NCI-H2081 treated with DMSO at 0.1 percent for 48 hours (cell line): ENCODE measurements at regions not wholly inside any gene's neighbourhood (a gene's known extent, or its start where the extent isn't known, plus 50 kb on each side); places are given as distances from the start of the nearest gene placed in this dataset.
A peak's percentile ranks its signal among the peaks of the same experiment; 100 is the strongest.
"Not testable (repeated sequence)": the region's sequence is repeated elsewhere in the genome, so short reads cannot be mapped to it uniquely, and the experiment has no call there.

Experiments
- DNase-seq: peaks from one replicate; lab custom pipeline; 2025; lab: John Stamatoyannopoulos, UW

DNA sequence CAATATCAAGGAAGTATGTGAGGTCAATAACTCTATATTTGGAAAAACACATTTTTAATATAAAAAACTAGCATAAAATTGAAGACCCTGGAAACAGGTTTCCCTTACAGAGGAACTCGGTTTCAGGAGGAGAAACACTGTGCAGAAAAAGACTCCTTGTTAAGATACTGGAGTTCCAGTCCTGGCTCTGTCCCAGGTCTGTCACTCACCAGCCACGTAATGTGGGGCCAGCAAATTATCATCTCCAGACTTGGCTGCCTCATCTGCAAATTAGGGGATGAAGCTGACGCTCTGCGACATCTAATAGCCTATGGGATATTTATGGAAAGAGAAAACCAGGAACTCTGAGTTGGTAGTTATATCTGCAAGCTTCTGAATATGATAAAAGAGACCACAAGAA lies 702.7 kb downstream of the EPHA7 start:
- DNase-seq: no peak

DNA sequence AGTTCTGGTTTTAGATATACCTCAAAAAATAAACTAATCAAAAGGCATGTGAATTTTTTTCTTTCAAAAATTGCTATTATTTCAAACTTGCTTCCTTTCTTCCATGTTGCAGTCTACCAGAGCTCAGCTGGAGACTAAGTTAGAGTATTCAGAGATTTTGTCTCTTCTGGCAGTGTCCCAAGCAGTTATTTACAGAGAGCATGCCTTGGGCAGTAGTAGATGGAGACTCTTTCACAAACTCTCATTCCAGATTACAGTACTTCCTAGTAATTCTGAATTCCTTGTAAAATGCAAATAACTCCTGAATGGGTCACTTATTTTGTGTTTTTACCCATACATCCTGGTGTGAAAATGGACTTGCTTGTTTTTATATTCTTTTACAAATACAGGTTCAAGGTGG lies 703.4 kb downstream of the EPHA7 start:
- no peak for DNase-seq

DNA sequence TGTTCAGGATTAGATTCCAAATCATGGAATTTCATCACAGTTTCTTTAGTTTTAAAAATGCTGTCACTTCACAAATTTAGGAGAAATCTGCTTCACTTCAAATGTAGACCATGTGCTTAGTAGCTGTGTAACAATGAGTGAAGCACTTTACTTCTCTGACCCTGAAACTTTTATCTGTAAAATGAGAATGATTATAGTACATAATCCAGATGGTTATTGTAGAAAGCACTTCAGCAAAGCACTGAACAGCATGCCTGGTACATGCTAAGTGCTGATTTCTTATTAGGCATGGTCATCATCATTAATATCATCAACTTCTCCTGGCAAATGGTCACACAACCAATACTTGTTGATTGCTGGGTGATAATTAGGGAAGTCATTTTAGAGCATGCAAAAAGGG lies 705.0 kb downstream of the EPHA7 start:
- no peak for DNase-seq

DNA sequence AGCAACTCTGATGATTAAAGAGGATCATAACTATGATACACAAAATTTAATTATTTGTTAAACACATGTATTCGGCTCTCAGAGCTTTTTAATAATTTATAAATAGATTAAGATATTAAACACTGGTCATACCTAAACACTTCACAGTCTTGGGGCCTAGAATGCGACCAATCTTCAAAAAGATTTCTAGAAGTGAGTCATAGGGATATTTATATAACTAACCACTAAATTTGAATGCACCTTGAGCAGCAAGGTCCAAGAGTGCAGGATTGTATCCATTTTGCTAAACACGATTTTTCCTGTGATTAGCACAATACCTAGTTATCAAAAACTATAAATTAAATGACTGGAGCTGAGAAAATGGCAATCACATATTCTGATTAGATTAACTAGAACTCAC lies 709.3 kb downstream of the EPHA7 start:
- DNase-seq: no peak

DNA sequence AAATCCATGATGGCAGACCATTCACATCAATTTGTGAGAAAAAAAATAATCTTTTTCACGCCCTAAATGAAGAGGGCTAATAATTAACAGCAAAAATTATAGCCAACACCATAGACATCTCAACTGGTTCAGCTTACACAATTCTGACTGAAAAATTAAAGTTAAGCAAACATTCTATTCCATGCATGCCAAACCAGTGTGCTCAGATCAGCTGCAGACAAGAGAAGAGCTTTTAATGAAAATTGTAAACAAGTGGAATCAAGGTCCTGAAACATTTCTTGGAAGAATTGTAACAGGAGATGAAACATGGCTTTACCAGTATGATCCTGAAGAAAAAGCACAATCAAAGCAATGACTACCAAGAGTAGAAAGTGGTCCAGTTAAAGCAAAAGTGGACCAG lies 710.4 kb downstream of the EPHA7 start:
- no peak for DNase-seq

DNA sequence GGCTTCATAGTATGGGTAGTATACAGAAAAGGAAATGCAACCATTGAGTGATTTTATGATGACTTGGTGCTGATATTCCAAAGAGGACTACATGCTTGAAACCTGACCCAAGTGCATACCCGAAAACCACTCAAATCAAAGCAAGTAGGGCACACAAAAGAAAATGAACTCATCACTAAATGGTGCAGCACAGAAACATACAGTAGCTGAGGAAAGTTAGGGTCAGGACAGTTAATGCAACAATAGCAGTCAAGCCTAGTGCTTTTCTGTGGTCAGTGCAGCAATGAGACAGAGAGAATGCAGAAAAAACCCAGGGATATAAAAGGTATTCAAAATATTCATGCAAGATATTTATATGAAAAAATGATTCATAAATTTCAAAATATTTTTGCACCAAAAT lies 711.1 kb downstream of the EPHA7 start:
- DNase-seq: no peak

DNA sequence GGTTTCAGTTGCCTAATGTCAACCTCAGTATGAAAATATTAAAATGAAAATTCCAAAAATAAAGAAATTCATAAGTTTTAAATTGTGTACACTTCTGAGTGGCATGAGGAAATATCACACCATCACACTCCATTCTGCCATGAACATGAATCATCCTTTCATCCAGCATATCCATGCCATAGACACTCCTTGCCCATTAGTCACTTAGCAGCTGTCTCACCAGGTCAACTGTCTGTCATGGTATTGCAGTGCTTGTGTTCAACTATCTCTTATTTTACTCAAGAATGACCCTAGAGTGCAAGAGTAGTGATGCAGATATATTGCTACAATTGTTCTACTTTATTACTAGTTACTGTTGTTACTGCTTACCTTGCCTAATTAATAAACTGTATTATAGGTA lies 712.4 kb downstream of the EPHA7 start:
- DNase-seq: no peak

DNA sequence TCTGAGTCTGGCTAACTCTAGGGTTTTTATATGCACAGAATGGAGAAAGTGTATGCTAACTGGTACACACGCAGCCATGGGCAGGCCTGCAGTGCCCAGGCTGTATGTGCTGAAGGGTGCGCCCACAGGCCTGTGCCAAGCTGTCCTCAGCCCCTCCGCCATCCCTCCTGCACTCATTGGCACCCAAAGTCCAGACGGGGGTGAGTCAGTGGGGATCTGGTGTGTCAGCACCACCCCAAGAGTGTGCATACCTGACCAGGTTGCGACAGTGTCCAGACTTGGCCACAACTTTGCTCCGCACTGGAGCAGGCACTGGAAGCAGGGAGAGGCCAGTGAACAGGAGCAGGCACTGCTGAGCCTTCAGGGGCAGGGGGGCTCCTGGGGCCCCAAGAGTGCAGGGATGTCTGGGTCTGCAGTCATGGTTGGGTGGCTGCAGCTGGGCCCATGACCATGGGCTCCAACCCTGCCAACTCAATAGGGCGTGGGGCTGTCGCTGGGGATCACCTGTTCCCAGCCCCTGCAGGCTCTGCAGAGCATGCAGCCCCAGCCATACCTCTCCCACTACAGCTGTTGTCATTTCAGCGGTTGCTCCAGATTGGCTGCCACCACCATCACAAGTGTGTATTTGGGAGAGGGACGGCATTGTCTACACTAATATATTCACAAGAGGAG lies 717.8 kb downstream of the EPHA7 start:
- DNase-seq: no peak

DNA sequence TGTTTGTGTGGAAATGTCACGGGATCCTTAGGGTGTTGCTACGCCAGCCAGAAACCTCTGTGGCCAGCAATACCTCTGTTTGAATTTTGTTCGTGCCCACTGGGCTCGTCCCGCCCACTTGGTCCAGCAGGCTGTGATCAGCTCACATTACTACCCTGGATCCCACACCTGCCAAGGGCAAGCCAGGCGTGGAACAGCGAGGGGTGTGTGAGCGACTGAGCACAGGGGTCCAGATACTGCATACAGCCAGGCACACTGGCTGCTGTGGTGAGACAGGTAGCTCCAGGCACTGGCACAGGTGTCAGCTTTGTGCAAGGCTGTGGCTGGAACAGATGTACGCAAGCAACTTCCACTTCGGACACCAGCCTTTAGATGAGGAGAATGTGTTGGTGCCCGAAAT lies 718.9 kb downstream of the EPHA7 start:
- DNase-seq: no peak

DNA sequence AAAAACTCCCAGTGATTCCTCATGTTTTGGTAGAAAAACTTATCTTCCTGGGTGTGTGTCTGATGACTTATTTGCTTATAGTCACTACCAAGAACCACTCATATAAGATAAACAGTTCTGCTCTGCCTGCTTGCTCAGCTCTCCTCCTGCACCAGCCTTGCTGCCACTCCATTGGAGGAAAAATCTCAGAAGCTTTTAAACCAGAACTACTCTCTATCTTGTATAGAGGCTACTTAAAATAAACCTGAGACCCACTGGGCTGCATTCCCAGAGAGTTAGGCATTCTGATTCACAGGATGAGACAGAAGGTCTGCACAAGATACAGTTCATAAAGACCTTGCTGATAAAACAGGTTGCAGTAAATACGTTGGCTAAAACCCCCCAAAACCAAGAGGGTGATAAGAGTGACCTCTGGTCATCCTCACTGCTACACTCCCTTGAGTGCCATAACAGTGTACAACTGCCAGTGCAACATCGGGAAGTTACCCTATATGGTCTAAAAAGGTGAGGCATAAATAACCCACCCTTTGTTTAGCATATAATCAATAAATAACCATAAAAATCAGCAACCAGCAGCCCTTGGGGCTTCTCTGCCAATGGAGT lies 728.3 kb downstream of the EPHA7 start:
- DNase-seq: no peak

DNA sequence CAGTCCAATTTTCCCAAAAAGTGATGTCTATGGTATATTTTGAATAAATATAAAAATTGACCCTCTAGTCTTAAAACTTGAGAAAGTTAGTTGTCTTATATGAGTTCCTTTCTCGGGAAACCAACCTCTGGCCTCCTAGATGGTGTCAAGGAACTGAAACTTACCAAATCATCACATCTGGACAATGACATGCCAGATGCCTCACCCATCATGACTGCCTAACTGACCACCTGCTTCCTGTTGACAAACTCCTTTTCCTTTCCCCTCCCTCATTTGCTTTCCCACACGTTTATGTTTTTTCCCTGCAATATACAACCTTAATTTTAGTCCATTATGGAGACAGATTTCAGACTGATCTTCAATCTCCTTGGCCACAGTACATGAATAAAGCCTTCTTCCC lies 731.0 kb downstream of the EPHA7 start:
- no peak for DNase-seq

DNA sequence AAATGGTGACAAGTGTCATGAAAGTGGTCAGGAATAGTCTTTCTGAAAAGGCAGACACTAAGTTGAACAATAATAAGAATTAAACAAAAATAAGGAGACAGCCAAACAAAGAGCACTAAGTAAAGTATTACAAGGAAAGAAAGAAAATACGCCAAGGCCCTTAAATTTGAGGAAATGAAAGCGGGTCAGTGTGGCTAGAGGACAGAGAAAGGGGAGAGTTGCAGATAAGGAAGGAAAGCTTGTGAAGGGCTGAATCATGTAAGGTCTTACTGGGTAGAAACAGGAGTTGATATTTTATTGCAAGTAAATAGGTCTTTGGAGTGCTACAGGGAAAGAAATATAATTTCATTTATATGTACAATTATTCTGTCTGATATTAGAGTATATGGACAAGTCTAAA lies 732.1 kb downstream of the EPHA7 start:
- DNase-seq: no peak

DNA sequence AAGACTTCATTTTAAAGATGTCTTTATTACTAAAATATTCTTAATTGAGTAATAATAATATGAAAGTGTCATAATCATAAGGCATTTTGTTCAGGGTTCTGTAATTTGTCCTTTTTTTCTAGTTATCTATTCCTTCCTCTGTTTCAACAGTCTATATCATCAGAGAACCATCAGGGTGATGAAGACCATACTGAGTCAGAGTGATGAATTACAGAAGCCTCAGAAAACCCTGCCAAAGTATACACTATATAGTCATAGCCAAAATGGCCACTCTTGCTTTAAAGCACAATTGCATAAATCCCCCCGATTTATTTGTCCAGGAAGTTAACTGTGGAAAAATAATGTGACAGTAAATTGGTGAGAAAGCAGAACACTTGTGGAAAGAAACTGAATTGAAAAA lies 735.0 kb downstream of the EPHA7 start:
- DNase-seq: no peak

DNA sequence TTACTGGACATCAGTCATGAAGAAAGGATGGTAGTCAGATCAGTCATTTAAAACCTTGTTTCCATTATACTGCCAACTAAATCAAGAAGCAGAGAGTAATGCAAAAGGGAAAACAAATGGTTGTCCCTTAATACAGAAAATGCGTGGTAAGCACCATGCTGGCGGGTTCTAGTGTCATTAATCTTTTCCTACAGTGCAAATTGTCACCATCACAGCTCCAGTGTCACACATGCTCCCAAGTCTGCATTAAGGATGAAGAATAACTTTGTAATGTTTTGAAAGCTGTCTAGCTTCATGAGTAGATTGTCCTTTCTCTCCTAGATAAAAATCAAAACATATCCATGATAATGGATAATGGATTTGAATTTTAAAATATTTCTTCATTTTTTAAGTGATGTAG lies 735.6 kb downstream of the EPHA7 start:
- DNase-seq: no peak

DNA sequence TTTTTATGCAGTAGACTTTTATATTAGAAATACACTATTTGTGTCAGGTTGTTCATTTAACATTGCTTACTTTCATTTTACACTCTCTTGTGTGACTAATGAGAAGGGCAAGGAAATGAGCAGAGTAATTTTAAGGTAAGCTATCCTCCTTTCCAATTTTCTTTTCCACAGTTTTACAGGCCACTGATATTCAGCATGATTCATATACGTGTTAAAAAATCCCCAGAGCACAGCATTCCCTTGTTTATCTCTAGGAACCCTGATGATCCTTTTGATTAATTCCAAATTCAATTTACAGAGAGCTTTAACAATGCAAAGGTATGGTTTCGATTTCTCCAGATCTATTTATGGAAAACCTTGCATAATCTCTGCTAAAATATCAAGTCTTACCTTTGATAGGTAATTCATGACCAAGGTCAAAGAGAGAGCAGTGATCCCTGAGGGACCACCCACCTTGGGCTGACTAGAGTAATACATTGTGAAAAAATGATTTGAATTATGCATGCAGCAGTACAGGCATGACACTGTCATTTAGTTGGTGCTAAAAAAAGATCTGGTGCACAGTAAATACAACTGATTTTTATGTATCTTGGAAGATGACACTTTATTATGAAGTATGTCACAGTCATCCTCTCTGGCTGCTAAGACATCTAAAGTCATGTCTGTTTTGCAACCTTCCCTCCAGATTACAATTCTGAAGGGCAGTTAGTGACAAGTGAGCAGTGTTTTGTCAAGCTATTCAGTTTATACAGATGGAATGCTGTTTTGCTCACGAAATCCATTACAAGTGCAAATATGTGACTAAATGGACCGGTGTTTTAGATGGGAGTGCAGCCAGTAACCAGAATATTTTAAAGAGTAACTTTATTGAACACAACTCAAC lies 736.6 kb downstream of the EPHA7 start:
- DNase-seq: no peak

DNA sequence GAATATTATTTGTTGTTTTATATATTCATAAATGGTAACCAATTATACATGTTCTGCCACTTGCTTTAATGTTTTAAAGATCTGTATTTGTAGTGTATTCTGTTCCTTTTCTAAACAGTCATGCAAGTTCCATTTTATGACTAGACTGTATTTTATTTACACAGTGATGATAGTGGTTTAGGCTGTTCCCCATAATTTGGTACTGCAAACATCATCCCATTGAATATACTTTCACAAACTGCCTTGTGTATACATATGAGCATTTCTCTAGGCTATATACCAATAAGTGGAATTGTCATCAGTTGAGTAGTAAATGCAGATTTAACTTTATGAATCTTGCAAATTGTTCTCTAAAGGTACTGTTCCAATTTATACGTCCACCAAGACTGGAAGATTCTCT lies 738.0 kb downstream of the EPHA7 start:
- DNase-seq: no peak

DNA sequence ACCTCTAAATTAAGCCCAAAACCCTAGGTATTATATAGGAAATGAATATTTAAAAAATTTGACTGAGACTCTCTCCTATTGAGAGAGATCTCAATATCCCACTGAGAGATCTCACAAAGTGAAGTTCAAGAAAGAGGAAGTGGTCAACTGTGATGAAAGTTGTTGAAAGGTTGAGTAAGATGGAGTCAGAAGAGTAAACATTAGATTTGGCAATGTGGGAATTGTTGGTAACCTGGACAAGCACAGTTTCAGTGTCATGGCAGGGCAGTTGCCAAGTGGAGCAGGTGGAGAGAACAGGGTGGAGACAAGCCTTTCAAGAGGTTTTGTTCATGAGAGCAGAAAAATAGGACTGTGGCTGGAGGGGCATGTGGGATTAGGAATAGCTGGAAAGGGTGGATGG lies 747.9 kb downstream of the EPHA7 start:
- DNase-seq: not testable (repeated sequence)

DNA sequence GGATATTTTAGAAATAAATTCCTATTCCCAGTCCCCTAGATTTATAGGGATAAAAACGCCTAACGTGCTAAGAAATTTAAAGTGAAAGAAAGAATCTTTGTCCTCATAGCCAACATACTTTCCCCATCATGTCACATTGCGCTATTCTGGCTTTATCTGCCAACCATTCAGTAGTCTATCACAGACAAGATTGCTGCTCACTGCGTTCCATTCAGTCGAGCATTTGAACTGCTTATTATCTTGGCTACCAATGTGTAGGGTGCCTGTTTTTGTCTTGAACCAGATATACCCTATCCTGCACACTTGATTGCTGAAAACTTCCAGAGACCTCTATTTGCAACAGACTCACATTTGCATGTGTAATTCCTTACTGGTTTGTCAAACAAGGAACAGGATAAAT lies 751.5 kb downstream of the EPHA7 start:
- DNase-seq: no peak

DNA sequence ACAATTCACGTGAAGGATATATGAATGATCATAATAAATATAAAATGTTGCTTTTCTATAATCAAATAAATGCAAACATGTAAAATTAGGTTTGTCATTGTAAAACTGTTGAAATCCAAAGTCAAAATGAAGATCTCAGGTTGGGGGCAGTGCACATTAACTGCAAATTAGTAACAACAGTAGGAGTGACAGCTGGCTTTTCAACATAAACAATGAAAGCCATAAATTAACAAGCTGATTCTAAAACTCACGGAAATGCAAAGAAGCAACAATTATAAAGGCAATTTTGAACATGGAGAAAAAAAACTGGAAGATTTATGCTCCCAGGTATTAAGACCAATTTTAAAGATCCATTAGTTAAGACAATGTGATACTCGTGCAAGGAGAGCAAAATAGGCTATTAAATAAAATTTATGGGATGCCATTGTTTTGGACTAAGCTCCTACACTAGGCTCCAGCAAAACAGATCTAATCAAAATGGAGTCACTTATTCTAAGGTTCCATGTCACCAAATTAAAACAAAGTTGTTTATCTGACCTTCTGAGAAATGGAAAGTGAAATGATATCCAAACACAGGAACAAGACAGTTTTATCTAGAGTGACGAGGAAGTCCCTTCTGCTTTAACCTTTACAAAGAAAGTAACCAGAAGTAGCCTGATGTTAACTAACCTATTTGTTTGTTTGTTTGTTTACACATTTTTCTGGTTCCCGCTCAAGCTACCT lies 770.8 kb downstream of the EPHA7 start:
- peak; percentile 13 for DNase-seq

DNA sequence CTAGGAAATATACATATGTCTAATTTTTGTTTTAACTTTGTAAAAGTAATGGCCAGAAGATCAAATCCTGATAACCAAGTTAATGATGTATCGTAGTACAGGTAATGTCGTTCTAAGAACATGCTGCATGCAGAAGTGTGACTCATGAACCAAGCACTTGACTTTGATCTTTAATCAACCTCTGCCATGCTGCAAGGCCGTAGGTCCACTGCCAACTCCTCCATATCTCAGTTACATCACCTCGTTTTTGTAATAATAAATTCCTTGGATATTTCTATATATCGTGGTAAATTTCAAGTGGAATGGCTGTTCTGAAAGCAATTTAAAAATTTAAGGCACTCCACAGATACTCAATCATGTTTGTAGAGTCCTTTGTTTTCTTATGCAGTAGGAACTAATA lies 771.7 kb downstream of the EPHA7 start:
- DNase-seq: no peak

DNA sequence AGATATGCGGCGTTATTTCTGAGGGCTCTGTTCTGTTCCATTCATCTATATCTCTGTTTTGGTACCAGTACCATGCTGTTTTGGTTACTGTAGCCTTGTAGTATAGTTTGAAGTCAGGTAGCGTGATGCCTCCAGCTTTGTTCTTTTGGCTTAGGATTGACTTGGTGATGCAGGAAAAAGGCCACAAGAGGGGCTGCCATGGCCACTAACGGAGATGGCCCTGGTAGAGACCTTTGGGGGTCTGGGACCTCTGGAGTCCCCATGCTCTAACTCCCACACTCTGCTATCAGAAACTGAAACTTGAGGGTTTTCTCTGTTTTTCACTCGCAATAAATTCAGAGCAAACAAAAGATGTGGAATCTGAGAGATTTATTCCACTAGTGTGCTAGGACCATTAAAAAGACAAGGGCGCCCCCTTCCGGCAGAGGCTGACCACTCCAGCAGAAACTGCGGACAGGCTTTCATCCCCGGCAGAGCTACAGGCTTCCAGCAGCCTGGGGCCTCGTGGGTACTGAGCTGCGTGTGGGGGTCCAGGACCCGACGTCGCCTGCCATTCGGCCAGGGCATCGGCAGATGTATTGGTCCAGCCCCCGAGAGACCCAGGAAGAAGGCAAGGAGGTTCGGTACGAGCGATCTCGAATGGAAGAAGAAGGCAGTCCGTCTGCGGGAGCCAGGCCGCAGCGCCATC lies 775.1 kb downstream of the EPHA7 start:
- not testable (repeated sequence) for DNase-seq

DNA sequence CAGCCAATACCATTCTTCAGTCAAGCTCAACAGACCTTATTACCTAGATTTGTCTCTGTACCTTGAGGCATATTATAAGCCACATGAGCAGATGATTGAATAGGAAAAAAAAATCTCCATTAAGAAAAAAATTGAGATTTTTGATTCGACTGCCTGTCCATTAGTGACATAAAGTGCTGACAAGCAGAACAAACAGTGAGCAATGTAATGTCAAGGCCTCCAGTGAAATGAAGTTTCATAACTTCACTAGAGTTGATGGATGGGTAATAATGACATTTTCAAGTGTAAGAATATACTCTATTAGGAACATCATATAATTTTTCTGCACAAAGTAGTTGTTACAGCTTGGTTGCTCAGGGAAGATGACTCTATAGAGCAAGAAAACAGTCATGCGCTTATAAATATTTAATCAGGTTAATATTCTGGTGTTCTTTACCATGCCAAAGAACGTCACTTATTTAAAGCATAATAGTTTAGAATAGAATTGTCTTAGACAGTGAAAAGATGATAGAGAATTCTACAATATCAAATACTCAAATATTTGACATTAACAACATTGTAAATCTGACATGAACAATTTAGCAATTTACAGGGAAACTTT lies 783.7 kb downstream of the EPHA7 start:
- DNase-seq: no peak
